ENCODE measurements at regions not wholly inside any gene's neighbourhood (a gene's known extent, or its start where the extent isn't known, plus 50 kb on each side); places are given as distances from the start of the nearest gene placed in this dataset.

DNA sequence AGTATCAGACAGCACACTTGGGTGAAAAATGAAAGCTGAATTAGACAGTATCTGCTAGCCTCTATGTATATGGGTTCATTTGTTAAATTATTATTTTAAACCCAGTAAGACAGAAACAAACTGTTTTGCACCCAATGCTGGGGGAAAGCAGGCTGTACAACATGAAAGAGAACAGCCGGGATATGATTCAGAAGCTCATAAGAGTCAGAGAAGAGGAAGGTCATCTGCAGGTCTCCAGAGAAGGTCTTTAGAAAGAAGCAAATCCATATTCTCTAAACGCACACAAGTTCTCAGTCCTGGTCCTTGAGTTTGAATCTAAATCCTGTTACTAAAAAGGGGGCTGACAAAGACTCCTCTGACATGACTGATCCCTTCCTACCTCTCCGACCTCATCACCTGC is 155.1 kb downstream of the SIPA1L2 start:
- DNase-seq, result no peak

DNA sequence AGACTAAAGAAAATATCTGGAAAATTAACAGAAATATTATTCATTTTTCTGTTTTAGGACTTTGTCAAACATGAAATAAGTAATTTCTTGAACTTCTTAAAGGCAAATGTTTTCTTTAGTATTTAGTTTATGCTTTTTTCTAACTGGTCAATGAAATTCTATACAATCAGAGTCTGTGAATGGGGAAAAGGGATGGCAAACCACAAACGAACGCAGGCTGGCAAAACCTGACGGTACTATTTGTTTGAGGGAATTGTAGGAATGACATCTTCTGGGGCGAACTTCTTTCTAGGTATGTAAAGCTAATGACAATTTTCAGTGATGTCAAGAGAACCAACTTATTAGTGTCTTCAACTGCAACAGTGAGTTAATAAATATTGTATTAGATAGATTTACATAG is 156.0 kb downstream of the SIPA1L2 start:
- no peak for DNase-seq

DNA sequence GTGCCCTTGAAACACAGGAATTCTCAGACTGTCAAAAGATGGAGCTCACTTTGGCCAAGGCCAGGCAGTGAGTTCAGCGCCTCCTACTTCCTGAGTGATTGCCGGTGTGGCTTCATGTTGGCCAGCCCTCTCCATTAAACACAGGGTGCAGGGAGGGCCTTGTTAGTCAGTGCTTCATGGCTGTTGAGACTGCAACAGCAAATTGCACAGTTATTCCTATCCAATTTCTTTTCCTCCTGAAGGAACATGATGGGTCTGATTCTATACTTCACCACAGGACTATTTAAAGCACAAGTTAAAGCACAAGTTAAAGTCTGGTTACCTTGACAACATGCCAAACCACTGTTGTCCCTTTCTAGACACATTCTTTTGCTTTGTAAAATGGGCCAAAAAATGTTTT is 156.6 kb downstream of the SIPA1L2 start:
- no peak for DNase-seq

DNA sequence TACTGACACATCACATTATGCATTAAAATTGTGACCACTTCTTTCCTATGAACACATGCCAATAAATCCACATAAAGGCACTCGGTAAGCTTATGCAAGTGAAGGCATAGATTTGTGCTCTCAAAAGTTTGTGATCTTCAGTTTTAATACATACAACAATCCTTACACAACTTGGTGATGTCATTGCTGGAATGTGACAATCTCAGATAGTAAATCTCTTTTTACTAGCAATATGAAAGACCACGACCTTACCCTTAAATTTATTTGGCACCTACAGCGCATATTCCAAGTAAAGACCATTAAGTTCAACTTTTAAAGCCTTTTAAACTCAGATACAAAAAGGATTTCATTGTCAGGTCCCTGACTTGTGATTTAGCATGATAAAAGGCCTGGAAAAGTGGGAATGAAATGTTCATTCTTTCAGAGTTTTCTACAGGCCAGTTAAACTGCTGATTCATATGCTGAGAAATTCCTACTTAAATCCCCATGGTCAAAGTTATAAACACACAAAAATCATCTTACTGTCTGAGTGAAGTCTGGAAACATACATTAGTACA is 157.4 kb downstream of the SIPA1L2 start:
- no peak for DNase-seq

DNA sequence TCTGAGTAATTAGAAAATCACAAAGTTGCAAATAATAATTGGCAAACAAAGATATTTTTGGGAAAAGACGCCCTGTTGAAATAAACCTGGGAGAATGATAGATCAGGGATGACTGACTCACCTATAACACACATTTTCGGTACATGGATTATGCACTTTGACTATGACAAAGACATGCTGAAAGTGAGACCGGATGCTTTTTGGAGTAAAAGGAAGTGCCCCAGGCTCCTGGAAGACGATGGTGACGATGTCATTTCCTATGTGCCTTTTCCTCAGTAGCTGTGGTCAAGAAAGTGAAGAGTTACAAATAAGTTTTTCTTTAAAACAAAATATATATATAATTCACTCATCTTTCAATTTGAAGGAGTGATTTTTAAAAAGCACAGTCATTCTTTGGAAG is 158.7 kb downstream of the SIPA1L2 start:
- no peak for DNase-seq

DNA sequence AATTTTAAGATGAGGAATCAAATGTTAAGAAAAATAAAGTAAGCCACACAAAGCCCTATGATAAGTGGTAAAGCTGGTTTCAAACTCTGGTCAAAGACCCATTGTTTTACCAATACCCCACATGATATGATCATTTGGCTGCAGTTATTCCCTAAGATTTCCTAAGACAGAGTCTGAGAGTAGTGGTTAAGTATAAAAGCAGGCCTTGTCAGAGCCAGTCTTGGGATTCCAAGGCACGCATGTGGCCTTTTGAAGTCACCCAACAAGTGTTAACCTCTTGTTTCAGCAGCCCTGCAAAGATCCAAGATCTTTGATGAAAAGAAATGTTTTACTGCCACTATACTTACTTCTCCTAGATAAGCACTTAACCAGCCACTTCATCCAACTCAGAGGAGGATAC is 159.2 kb downstream of the SIPA1L2 start:
- no peak for DNase-seq

DNA sequence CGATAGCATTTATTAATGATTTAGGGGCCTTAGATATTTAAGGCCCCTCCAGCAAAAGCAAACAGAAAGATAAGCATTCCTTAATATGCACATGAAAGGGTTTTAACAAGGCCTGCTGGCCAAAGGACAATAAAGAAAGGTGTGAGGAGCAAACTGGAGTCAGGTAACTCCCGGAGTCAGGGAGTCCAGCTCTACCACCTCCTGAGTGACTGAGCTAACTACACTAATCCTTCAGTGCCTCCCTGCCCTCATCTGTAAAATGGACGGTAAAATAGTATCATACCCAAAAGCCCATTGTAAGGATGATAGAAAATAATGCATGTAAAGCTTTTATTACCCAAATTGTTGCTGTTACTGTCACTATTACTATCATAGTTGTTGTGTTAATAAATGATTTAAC is 161.7 kb downstream of the SIPA1L2 start:
- no peak for DNase-seq

DNA sequence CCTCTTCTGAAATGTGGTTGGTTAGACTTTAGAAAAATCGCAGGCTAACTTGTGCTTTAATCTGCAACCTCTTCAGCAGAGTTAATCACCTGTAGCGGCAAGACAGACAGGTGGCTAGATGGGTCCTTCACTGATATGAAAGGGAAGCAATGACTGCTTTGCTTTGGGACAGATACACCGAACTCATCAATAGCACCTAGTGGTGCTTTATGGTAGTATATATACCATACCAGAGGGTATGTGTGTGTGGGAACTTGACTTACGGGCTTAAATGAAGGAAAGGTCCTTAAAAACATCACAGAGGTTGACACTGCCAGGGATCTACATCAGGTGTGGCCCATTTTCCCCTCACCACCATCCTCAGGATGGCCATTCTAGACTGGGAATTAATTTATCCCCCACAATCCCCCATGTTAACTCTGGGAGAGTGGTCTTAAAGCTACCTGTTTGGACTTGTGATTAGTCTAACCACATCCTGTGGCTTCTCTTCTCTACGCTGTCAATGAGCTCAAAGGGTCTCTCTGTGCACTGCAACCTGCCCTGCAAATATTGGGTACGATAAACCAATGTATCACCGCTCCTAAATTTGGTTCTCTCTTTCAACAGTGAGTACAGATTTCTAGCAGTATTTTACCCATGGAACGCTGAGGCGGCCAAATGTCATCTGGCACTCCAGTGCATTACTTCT is 162.7 kb downstream of the SIPA1L2 start:
- DNase-seq, result no peak

DNA sequence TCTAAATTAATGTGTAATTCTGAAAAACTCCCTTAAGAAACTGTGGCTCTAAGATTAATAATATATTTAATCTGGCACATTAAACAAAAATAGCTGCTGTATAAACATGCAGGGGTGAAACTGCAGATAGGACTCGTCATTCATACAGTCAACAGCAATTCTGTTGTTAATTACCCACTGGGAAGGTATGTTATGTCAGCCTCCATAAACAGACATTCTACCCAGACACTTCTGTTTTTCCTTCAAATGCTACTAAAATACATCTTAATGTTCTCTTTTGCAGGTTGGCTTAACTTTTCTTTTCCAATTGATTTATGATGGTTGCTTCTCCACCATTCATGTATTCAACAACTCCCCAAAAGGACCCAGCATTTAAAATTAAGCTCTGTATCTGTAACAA is 165.6 kb downstream of the SIPA1L2 start:
- no peak for DNase-seq

DNA sequence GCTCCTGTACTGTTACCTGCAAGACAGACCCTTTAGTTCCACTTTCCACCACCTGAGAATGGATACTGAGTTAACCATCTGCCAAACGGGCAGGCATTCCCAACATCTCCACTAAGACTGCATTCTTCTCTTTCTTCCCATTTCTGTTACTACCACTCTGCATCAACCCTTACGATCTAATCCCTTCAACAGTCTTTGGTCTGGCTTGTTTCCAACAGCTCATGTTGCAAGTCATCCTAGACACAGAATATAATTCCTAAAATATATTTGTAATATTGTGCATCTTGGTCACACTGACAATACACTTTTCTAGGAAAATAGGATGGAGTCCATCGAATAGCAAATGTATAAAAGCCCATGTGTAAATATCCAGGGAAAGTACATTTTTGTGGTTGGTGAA is 166.7 kb downstream of the SIPA1L2 start:
- no peak for DNase-seq

DNA sequence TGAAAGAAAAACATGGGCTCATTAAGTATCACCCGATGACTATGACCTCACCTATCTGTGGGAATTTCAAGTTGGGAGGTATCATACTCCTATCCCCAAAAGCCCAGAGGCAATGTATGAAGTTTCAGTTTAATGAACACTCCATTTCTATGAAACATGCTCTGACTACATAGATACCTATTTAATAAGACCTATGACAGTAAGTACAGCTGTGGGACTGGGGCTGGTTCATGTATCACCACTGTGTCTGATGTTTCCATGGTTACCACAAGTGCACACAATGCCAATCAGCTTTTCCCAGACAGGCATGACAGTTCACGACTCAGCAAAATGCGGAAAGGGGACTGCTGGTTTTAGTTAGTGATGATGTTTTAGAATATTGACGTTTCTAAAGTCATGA is 167.7 kb downstream of the SIPA1L2 start:
- DNase-seq, result peak; percentile 33

DNA sequence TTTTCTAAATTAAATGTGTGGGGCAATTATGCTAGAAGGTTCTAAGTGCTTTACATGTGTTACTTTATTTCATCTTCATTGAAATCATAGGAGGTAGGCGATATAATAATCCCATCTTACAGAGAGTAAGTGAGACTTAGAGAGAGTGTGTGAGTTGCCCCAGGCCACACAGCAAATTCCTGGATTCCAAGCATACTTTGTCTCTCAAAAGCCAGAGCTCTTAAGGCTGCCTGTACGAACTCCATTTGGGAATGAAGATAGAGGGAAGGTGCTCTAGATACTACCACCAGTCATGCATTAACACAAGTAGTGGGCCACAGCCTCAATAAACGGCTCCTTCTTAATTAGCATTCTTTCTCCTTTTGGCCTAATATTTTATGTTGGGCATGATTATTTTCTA is 170.1 kb downstream of the SIPA1L2 start:
- no peak for DNase-seq

DNA sequence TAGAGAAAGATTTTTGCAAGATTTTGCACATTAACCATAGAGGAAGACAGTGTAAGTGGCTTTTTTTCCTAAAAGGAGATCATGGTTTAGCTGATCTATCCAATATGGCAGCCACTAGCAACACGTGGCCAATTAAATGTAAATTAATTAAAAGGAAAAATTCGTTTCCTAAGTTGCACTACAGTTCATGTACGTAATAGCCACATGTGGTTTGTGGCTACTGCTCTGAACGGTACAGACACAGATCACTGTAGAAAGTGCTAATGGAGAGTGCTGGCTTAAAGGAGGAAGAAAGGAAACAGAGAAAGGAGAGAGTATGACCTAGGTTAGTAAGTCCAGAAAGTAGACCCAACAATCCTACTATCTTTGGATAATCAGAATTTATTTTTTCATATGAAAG is 170.8 kb downstream of the SIPA1L2 start:
- no peak for DNase-seq

DNA sequence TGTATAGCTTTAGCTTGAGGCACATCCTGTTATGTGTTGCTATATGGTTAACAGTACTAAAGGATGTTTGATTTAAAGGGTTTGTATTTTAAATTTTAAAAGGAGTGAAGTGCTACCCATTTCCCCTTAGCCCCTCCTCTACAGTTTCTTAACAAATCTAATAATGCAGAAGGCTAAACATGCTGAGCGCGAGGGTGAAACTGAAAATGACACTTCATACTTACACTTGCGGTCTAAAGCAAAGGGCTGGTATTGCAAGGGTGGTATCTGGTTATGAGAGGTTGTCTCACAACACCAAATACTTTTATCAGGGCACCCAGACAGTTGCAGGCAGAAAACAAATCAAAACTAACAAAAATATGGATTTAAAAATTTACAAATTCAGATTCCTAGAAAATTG is 172.3 kb downstream of the SIPA1L2 start:
- DNase-seq, result no peak

DNA sequence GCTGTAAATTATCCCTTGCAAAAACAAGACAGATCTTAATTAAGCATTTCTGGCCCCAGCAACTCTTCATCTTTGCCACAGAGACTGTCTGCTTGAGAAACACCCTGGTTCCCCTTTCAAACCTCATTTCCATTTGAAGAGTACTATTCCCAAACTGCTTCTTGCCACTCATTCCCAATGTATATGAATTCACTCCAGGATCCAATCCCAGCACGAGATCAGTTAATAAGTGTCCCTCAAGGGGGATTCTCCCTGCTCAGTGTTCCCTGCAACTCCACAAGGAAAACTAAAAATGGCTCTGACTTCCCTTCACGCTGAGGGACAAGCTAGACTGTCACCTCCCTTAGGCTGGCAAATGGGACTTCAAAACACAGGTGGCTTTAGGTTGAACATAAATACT is 173.2 kb downstream of the SIPA1L2 start:
- DNase-seq, result no peak

DNA sequence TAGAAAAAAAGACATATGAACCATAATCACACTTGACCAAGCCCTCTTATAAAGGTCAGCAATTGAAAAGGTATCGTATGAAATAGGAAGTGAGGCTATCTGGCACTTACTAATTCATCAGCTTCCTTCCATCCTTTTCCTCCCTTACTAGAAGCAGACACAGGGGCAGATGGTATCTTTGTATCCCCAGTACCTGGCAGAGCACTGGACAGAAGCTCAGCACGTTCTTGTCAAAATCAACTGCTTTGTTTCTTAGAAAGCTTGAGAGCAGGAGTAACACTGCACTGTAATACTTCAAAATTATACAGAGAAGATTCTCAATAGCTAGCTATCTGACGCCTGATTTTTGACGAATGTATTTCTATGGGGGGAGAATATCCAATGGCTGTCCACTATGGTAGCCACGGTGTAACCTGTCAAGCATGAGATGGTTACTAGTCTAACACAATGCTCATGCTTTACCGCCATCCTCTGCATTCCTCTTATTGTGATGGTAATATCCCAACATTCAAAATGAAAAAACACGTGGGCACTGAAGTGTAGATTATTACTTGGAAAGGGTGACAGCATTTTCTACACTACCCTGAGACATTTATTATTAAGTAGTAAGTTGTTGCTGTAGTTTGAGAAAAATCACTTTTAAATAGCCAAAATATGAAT is 175.6 kb downstream of the SIPA1L2 start:
- DNase-seq, result no peak

DNA sequence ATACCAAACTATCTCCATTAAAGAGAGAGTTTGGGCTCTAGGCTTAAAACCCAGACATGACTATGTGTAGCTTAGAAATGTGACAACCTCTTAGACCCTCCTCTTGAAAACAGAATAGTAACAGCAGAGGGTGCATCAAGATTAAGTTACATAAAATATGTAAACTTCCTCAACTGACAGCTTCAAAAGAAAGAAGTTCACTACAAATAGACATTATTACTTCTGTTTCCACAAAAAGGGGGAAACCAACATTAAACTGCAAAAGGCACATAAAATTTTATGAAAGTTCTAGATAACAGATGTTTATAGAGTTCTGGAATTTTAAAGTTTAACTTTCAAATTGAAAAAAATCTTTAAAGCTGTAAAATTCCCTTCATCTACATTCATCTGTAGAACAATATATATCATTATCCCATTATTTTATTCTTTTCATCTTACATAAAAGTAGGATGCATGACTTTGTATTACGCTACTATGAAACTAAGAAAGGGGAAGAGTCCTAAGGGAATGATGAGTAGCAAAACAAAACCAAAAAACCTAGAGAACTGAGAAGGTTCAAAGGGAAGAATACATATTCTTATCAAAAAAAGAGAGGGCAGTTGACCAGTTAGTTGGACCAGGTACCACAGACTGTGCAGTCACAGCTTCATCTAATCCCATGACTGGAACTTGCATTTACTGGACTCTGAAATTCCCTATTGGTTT is 177.0 kb downstream of the SIPA1L2 start:
- DNase-seq, result no peak

DNA sequence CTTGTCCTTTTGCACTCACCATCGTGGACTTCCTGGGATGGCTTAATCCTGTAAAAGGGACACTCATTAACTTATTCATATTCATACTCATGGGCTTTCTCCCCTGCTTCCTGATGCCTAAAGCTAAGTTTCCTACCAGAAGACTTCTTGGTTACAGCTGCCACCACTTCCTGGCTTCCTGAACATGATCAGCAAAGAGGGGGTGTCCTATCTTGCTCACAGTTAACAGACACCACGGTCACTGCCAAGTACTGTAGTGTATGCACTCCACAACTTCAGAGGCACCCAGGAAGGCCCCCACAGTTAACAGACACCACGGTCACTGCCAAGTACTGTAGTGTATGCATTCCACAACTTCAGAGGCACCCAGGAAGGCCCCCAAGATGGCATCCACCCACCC is 177.8 kb downstream of the SIPA1L2 start:
- DNase-seq, result no peak

DNA sequence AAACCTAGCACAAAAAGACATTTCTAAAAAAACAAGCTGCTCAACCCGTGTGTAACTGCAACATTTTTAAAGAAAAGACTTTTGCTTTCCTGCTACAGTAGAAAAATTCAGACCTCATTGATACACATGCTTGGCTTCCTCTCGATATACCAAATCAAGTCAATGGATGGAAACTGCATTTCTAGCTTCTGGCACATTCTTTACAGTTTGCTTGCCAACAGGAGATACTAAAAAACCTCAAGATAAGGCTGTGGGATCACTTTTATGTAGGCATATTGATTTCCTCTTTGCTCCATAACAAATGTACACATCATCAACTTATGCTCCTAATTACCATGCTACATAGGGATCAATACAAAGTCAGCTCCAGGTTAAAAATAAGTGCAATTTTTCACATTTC is 178.4 kb downstream of the SIPA1L2 start:
- no peak for DNase-seq

DNA sequence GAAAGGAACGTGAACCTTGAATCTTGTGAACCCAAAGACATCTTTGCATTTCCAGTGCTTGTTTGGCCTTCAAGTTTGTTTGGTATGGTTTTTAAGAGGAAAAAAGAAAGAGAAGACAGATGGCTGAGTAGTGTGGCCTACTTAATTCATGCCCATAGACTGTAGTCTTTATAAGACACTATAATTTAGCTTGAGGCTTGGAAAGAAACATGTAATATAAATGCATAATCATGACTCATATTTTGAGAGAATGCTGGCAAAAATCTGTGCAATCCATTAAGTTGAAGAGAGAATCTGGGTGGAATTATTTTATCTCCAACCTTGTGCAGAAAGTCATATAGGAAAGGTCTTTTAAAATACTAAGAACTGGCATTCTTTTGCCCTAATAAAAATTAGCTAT is 179.3 kb downstream of the SIPA1L2 start:
- no peak for DNase-seq

DNA sequence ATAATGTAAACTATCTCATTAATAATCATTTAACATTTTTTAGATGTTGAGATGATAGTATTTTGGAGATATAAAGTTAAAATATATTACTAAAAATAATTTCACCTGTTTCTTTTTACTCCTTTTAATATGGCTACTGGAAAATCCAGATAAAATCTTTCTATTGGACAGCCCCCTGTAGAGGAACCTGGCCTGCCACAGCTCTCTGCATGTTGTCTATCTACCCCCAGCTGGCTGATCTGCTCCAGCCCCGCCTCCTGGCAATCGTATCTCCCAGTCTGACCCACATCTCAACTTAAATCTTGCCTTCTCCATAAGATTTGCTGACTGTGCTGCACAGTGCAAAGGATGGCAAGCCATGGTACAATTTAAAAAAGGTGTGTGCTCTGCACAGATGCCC is 182.8 kb downstream of the SIPA1L2 start:
- no peak for DNase-seq

DNA sequence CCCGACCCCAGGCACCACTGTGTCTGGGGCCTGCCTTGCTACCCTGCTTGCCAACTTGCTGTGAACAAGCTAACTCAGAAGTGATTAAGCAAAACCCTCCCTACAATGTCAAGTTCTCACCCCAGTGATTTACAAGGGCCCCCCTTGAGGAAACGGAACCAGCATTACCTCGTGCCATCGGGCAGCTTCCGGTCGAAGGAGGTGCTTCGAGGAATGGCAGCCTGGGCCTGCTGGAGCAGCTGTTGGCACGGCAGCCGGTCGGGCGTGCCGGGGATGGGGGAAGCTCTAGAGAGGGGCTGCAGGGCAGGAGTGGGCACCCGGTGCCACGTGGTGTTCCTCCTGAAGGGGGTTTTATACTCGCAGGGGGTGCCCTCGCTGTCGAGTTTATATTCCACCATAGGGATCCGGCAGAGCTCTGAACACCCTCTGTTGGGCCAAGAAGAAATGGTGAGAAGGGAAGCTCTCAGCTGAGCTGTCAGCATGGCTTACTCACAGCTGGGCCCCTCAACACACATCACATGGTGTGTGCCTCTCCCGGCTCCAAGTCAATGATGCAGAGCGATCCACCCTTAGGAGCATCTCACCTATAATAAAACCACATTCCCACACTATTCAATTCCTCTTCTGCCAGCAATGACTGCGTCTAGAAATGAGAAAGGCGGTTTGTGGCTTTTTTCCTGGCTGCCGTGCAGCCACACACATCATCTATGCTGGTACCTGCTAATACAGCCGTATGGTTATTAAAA is 184.4 kb downstream of the SIPA1L2 start:
- DNase-seq, result no peak

DNA sequence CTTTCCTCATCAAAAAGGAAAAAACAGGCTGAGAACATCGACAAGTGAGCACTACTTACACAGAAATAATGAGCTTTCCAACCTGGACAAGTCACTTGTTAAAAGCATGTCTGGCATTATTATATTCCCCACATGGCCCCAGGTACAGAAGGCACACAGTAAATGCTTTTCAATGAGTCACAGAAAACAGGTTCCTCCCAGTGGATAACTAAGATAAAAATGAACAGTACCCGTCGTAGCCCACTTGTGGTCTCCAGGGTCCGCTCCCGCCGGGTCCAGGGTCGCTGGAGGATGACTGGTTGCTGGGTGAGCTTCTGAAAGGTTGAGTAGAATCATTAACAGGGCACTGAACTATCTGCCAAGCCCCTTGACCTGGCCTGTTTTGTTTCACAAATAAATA is 186.6 kb downstream of the SIPA1L2 start:
- DNase-seq, result no peak

Data from eye (tissue), 1 donor.